ENCODE measurements at regions not wholly inside any gene's neighbourhood (a gene's known extent, or its start where the extent isn't known, plus 50 kb on each side); places are given as distances from the start of the nearest gene placed in this dataset.

DNA sequence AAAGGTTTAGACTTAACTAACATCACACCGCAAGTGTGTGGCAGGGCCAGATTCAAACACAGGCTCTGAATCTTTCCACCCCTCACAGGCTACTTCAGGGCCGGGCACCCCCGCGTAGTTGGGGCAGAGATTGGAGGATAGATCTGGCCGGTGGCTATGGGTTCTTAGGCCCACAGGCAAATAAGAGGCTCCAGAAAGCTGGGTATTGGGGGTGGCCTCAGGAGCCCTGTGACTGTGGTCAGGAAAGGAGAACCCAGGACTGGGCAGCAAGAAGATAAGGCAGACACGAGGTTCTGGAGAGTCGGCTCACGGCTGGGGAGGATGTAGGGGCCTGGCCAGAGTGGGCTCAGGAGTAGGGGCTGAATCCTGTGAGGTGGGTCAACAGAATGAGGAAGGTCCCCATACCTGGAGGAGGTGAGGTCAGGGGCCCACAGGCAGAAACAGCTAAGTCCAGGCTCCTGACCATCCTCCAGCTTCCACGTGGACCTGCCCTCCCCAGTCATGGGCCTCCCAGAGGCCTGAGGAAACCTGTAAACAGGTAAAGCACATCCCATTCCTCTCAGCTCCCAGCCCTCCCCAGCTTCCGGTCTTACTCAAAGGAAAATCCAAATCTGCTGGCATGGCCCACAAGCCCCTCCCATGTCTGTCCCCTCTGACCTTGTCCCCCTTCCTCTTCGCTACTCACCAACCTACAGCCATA is 306.2 kb downstream of the MATN1 start (continued):
- TF ChIP-seq BCL11A (IDR thresholded peaks at IDR 0.05; ENCODE audit: low read depth, low read length), result no peak
- no peak for TF ChIP-seq FOXK2 (IDR thresholded peaks at IDR 0.05)

DNA sequence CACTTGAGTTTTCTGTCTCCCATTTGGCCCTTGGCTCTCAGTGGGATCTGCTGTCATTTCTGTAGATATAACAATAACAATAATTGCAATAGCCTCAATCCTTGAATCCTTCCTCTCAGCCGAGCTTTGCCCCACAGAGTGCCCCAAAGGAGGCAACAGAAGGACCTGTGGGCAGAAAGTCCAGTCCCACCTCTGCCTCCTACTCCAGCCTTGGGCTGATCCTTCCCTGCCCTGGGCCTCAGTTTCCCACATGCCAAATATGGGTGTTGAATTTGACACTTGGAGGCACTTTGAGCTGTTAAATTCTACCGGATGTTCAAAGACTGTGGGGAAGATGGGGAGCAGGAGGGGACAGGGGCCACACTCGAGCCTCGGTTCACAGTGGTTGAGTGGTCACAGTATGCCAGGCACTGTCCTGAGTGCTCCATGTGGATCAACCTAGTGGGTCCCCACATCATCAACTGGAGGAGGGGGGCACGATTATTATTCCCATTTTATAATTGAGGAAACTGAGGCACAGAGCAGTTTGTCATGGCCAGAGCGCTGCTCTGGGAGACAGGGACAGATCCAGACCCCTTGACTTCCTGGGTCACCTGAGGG is 307.1 kb downstream of the MATN1 start:
- in situ Hi-C loops (cut with MboI) (no loop called here), intact Hi-C loops (cut with micrococcal nuclease; ENCODE audit: unreplicated experiment) (no loop called here)
- FAIRE-seq (no peak), DNase-seq (ENCODE audit: low read depth, low spot score) (no peak), ATAC-seq (no peak)
- H3K4me2 ChIP-seq (ENCODE audit: control insufficient read depth, insufficient read depth), result no peak overlapping the region
- no peaks in the 10 kb centered on the region for H3K79me2 ChIP-seq (ENCODE audit: control insufficient read depth, insufficient read depth, low read length)
- ChIA-PET CTCF (no interaction called here), POLR2A (no interaction called here), RAD21 (ENCODE audit: unreplicated experiment) (no interaction called here), SMC1A (ENCODE audit: uncharacterized antibody, unreplicated experiment) (no interaction called here)
- BruUV-seq (replicated peaks), result no TSS peak
- no peak overlapping the region for H3K4me3 ChIP-seq
- H3K27ac ChIP-seq (ENCODE audit: control insufficient read depth, insufficient read depth), result no peak overlapping the region
- no peak for TF ChIP-seq IRF4 (IDR thresholded peaks at IDR 0.05; ENCODE audit: low read depth, low read length)
- no peak for TF ChIP-seq PAX5 (IDR thresholded peaks at IDR 0.05; ENCODE audit: borderline replicate concordance, low read depth, low read length)
- TF ChIP-seq SMAD5 (IDR thresholded peaks at IDR 0.05; ENCODE audit: low read depth), result no peak
- no peak for TF ChIP-seq BACH1 (IDR thresholded peaks at IDR 0.05; ENCODE audit: borderline replicate concordance)
- TF ChIP-seq POLR2A (IDR thresholded peaks at IDR 0.05; ENCODE audit: low read depth, low read length), result no peak
- no peak for TF ChIP-seq CHD2 (IDR thresholded peaks at IDR 0.05; ENCODE audit: borderline replicate concordance, low read depth, low read length)
- no peak overlapping the region for H2AFZ ChIP-seq (ENCODE audit: control insufficient read depth, low read depth, low read length)
- no peak overlapping the region for H3K9ac ChIP-seq (ENCODE audit: control insufficient read depth, insufficient read depth, low read length)
- no peaks in the 10 kb centered on the region for H4K20me1 ChIP-seq (ENCODE audit: control insufficient read depth, insufficient read depth)
- H3K27me3 ChIP-seq (replicated peaks in 1 of 2; ENCODE audit: control insufficient read depth in 2 of 2, insufficient read depth in 2 of 2, low read length in 1 of 2), result peaks cover 0 to 1% of the 10 kb centered on the region in 2 experiments; a peak in 2 of 4 replicates
- no peaks in the 10 kb centered on the region for H3K36me3 ChIP-seq (ENCODE audit: control insufficient read depth in 2 of 2, insufficient read depth in 2 of 2, low read length in 1 of 2)
- 9% methylated on average over 6 of the region's 6 CpGs for WGBS (ENCODE audit: insufficient coverage, insufficient replicate concordance, low lambda C conversion rate, missing lambda C conversion rate)
- H3K9me3 ChIP-seq (replicated peaks; ENCODE audit: control insufficient read depth, insufficient read depth, low read length), result no peaks in the 10 kb centered on the region; the same call in 2 of the 3 replicates
- no peaks in the 10 kb centered on the region for H3K4me1 ChIP-seq (ENCODE audit: control insufficient read depth, insufficient read depth, low read length)
